Panc1 (cell line): ENCODE measurements at regions not wholly inside any gene's neighbourhood (a gene's known extent, or its start where the extent isn't known, plus 50 kb on each side); places are given as distances from the start of the nearest gene placed in this dataset.
"Not testable (repeated sequence)": the region's sequence is repeated elsewhere in the genome, so short reads cannot be mapped to it uniquely, and the experiment has no call there.

Experiments
- ATAC-seq: fragments of 200-7000 bp; cut with Tn5 transposase; 2 replicates; pipeline ENCODE4 v1.9.1; 2020; ENCODE audit warnings: mild to moderate bottlenecking, moderate library complexity
- BruUV-seq: library from RNA; stranded (reverse); fragments of 400-500 nt; replicated peaks from 2 replicates; lab custom pipeline; 2021; lab: Mats Ljungman, UMichigan
- CTCF ChIA-PET: fragments of 300-600 bp; sonication (Branson Sonifier 250); formaldehyde crosslinking; loops from one replicate; lab custom pipeline; 2022; ENCODE audit warnings: antibody characterized with exemption; lab: Charles Lee
- POLR2A ChIA-PET: fragments of 300-600 bp; sonication (Branson Sonifier 250); formaldehyde crosslinking; loops from one replicate; lab custom pipeline; 2022; ENCODE audit warnings: antibody characterized with exemption; lab: Charles Lee
- DNase-seq: peaks from one replicate; pipeline ENCODE4 v3.0.0-alpha.2; 2010; ENCODE audit warnings: low read depth, low spot score
- H3K27ac ChIP-seq: 2 replicates; pipeline ENCODE4 v1.5.1; 2011; ENCODE audit warnings: mild to moderate bottlenecking, low read length, inconsistent platforms
- H3K27me3 ChIP-seq: fragments of 200-500 bp; sonication (Bioruptor generic); 2 replicates; pipeline ENCODE4 v1.6.0; 2014; ENCODE audit warnings: low read length, inconsistent platforms; ENCODE audit not compliant: control insufficient read depth, insufficient read depth
- H3K36me3 ChIP-seq: fragments of 200-500 bp; sonication (Bioruptor generic); 2 replicates; pipeline ENCODE4 v1.5.1; 2014; ENCODE audit warnings: inconsistent platforms, mild to moderate bottlenecking, low read length, moderate library complexity; ENCODE audit not compliant: control insufficient read depth, insufficient read depth
- H3K4me1 ChIP-seq: 2 replicates; pipeline ENCODE4 v1.5.1; 2011; ENCODE audit warnings: inconsistent platforms, mild to moderate bottlenecking, low read length, moderate library complexity; ENCODE audit not compliant: control insufficient read depth, insufficient read depth
- H3K4me3 ChIP-seq, 2 experiments: 2 replicates each; pipeline ENCODE4 v1.5.1; 2011 to 2012; ENCODE audit warnings: low read depth in 2 of 2, low read length in 2 of 2, mild to moderate bottlenecking in 2 of 2, inconsistent platforms in 1 of 2, moderate library complexity in 1 of 2
- H3K9me3 ChIP-seq: fragments of 200-500 bp; sonication (Bioruptor generic); 2 replicates; pipeline ENCODE4 v1.5.1; 2014; ENCODE audit warnings: low read depth, mild to moderate bottlenecking, inconsistent platforms, low read length, moderate library complexity; ENCODE audit not compliant: control insufficient read depth, insufficient read depth
- CTCF ChIP-seq: fragments of 450-650 bp; IDR thresholded peaks from 2 replicates; pipeline ENCODE4 v1.5.1; 2017; ENCODE audit warnings: mild to moderate bottlenecking
- POLR2AphosphoS5 ChIP-seq: IDR thresholded peaks from 2 replicates; pipeline ENCODE4 v1.6.1; 2012; ENCODE audit warnings: mild to moderate bottlenecking, low read depth, low read length, moderate library complexity
- REST ChIP-seq, 2 experiments: IDR thresholded peaks; 2 replicates each; pipeline ENCODE4 v1.6.1; 2011 to 2012; ENCODE audit warnings: low read depth in 2 of 2, control low read depth in 1 of 2, low read length in 1 of 2, mild to moderate bottlenecking in 1 of 2, moderate library complexity in 1 of 2; ENCODE audit not compliant: insufficient read depth in 1 of 2
- SIN3A ChIP-seq: IDR thresholded peaks from 2 replicates; pipeline ENCODE4 v1.6.1; 2012; ENCODE audit warnings: low read depth, mild to moderate bottlenecking, low read length, moderate library complexity, borderline replicate concordance; ENCODE audit not compliant: insufficient read depth
- TCF7L2 ChIP-seq: IDR thresholded peaks from 2 replicates; pipeline ENCODE4 v1.6.1; 2011; ENCODE audit warnings: mild to moderate bottlenecking, low read depth, low read length, inconsistent platforms
- in situ Hi-C: cut with HindIII; loops from 2 replicates; pipeline ENCODE4 v1.10.0; 2016; ENCODE audit warnings: low sequenced_read_pairs, low pct_unique_long_range_greater_than_20kb
- intact Hi-C: fragments of 100-400 bp; cut with micrococcal nuclease; formaldehyde crosslinking; loops from one replicate; pipeline ENCODE4 v1.10.0; 2022; ENCODE audit not compliant: unreplicated experiment

- BruUV-seq: no TSS peak
- intact Hi-C loops (no loop called here), in situ Hi-C loops (no loop called here)
- Histone ChIP-seq H3K27ac (no peak overlapping the region), H3K9me3 (no peaks in the 10 kb centered on the region), H3K4me1 (no peaks in the 10 kb centered on the region), H3K36me3 (no peaks in the 10 kb centered on the region), H3K4me3 (no peak overlapping the region), H3K27me3 (no peaks in the 10 kb centered on the region)
- no peak for TF ChIP-seq TCF7L2
- TF ChIP-seq SIN3A: no peak
- no peak for TF ChIP-seq REST (IDR thresholded peaks at IDR 0.05; ENCODE audit: insufficient read depth in 1 of 2, low read depth in 2 of 2, low read length in 1 of 2)
- no peak for TF ChIP-seq POLR2AphosphoS5
- no peak for TF ChIP-seq CTCF
- DNase-seq (no peak), ATAC-seq (no peak)
- ChIA-PET CTCF (no interaction called here), POLR2A (no interaction called here)
Observed at GRCh38 chr15:75114796-75115195, 86.9 kb upstream of the C15orf39 start.

- ATAC-seq, DNase-seq, CTCF ChIA-PET, H3K4me1 ChIP-seq, BruUV-seq, H3K9me3 ChIP-seq, H3K4me3 ChIP-seq, POLR2A ChIA-PET, in situ Hi-C loops, intact Hi-C loops, H3K36me3 ChIP-seq, H3K27me3 ChIP-seq, H3K27ac ChIP-seq: not testable (repeated sequence)
Observed at GRCh38 chr15:75115411-75115913, 86.2 kb upstream of the C15orf39 start.

- H3K4me3 ChIP-seq, ATAC-seq, H3K27ac ChIP-seq, H3K36me3 ChIP-seq, H3K4me1 ChIP-seq, CTCF ChIA-PET, intact Hi-C loops, in situ Hi-C loops, DNase-seq, H3K27me3 ChIP-seq, BruUV-seq, H3K9me3 ChIP-seq: not testable (repeated sequence)
- POLR2A ChIA-PET: interaction anchor here (0.7 kb wide), 1 partner anchor 623 kb away, joined by 4 read pairs; no protein-coding TSS in a partner anchor
Observed at GRCh38 chr15:75116143-75116542, 85.5 kb upstream of the C15orf39 start.
